ENCODE measurements at regions not wholly inside any gene's neighbourhood (a gene's known extent, or its start where the extent isn't known, plus 50 kb on each side); places are given as distances from the start of the nearest gene placed in this dataset.
A peak's percentile ranks its signal among the peaks of the same experiment; 100 is the strongest.

- no peak for DNase-seq
- intact Hi-C loops (cut with DNase I), result no loop called here
- ATAC-seq, result peak; percentile 66 to 67
Measured at GRCh38 chr4:128371001-128371777, 83.6 kb upstream of the PGRMC2 start.

- no peak for ATAC-seq
- intact Hi-C loops (cut with DNase I), result no loop called here
- DNase-seq, result no peak
Measured at GRCh38 chr4:128366212-128366611, 78.6 kb upstream of the PGRMC2 start.

- DNase-seq (no peak), ATAC-seq (peak in 1 of 2 donors; percentile 11)
- intact Hi-C loops (cut with DNase I), result no loop called here
Measured at GRCh38 chr4:128364565-128364964, 77.0 kb upstream of the PGRMC2 start.

- no peak for ATAC-seq
- intact Hi-C loops (cut with DNase I), result no loop called here
- no peak for DNase-seq
Measured at GRCh38 chr4:128363966-128364365, 76.4 kb upstream of the PGRMC2 start.

GRCh38 chr4:128362760-128363159 lies 75.1 kb upstream of the PGRMC2 start:
- intact Hi-C loops (cut with DNase I), result no loop called here
- ATAC-seq, result no peak
- no peak for DNase-seq

- ATAC-seq (no peak), DNase-seq (no peak)
- intact Hi-C loops (cut with DNase I), result loop anchor here in 1 of 2 donors (10.0 kb wide), 1 partner anchor 75 kb away; the partner anchor contains the start of gene PGRMC2
Measured at GRCh38 chr4:128359422-128359821, 71.8 kb upstream of the PGRMC2 start.

- no peak for ATAC-seq
- intact Hi-C loops (cut with DNase I), result loop anchor here in 1 of 2 donors (10.0 kb wide), 1 partner anchor 74 kb away; the partner anchor contains the start of gene PGRMC2
- DNase-seq, result no peak
Measured at GRCh38 chr4:128358913-128359279, 71.3 kb upstream of the PGRMC2 start.

- DNase-seq (no peak), ATAC-seq (peak; percentile 73 to 91)
- intact Hi-C loops (cut with DNase I), result loop anchor here in 1 of 2 donors (10.0 kb wide), 1 partner anchor 74 kb away; the partner anchor contains the start of gene PGRMC2
Measured at GRCh38 chr4:128358231-128358912, 70.8 kb upstream of the PGRMC2 start.

- ATAC-seq, result no peak
- DNase-seq, result no peak
- intact Hi-C loops (cut with DNase I), result loop anchor here in 1 of 2 donors (10.0 kb wide), 1 partner anchor 72 kb away; the partner anchor contains the start of gene PGRMC2
Measured at GRCh38 chr4:128357286-128357685, 69.7 kb upstream of the PGRMC2 start.

GRCh38 chr4:128355305-128355704 lies 67.7 kb upstream of the PGRMC2 start:
- DNase-seq (no peak), ATAC-seq (peak; percentile 50 to 68)
- intact Hi-C loops (cut with DNase I), result loop anchor here in 1 of 2 donors (10.0 kb wide), 1 partner anchor 71 kb away; the partner anchor contains the start of gene PGRMC2

GRCh38 chr4:128354205-128354821 lies 66.7 kb upstream of the PGRMC2 start:
- DNase-seq, result peak; percentile 62
- ATAC-seq, result peak; percentile 3 to 36
- intact Hi-C loops (cut with DNase I), result loop anchor here in 1 of 2 donors (10.0 kb wide), 1 partner anchor 70 kb away; the partner anchor contains the start of gene PGRMC2

- ATAC-seq (no peak), DNase-seq (no peak)
- intact Hi-C loops (cut with DNase I), result loop anchor here in 1 of 2 donors (10.0 kb wide), 1 partner anchor 69 kb away; the partner anchor contains the start of gene PGRMC2
Measured at GRCh38 chr4:128353791-128354190, 66.2 kb upstream of the PGRMC2 start.

- DNase-seq, result no peak
- intact Hi-C loops (cut with DNase I), result loop anchor here in 1 of 2 donors (10.0 kb wide), 1 partner anchor 67 kb away; the partner anchor contains the start of gene PGRMC2
- no peak for ATAC-seq
Measured at GRCh38 chr4:128351502-128351901, 63.9 kb upstream of the PGRMC2 start.

- ATAC-seq (no peak), DNase-seq (no peak)
- intact Hi-C loops (cut with DNase I), result loop anchor here in 1 of 2 donors (10.0 kb wide), 1 partner anchor 66 kb away; the partner anchor contains the start of gene PGRMC2
Measured at GRCh38 chr4:128350449-128351045, 62.9 kb upstream of the PGRMC2 start.

- DNase-seq (no peak), ATAC-seq (peak in 1 of 2 donors; percentile 57)
- intact Hi-C loops (cut with DNase I), result loop anchor here in 1 of 2 donors (10.0 kb wide), 1 partner anchor 65 kb away; the partner anchor contains the start of gene PGRMC2
Measured at GRCh38 chr4:128349921-128350320, 62.3 kb upstream of the PGRMC2 start.

GRCh38 chr4:128347930-128348660 lies 60.5 kb upstream of the PGRMC2 start:
- ATAC-seq, result peak in 1 of 2 donors; percentile 87
- intact Hi-C loops (cut with DNase I), result no loop called here
- DNase-seq, result no peak

- ATAC-seq (no peak), DNase-seq (no peak)
- intact Hi-C loops (cut with DNase I), result no loop called here
Measured at GRCh38 chr4:128347175-128347868, 59.7 kb upstream of the PGRMC2 start.

Measured in left cardiac atrium (tissue), 4 donors.